ENCODE measurements at regions not wholly inside any gene's neighbourhood (a gene's known extent, or its start where the extent isn't known, plus 50 kb on each side); places are given as distances from the start of the nearest gene placed in this dataset.

- TF ChIP-seq CTCF (IDR thresholded peaks at IDR 0.05) (no peak), HMGXB4 (CRISPR knock-in tag; IDR thresholded peaks at IDR 0.05; ENCODE audit: borderline replicate concordance) (no peak)
Measured at GRCh38 chr2:12341215-12341614, 375.5 kb upstream of the TRIB2 start.

Measured in A549 (cell line).